Heart right ventricle (tissue), 16 donors: ENCODE measurements at regions not wholly inside any gene's neighbourhood (a gene's known extent, or its start where the extent isn't known, plus 50 kb on each side); places are given as distances from the start of the nearest gene placed in this dataset.

Experiments
- ATAC-seq, 8 donors: fragments of 200-7000 bp; cut with Tn5 transposase; one replicate each; pipeline ENCODE4 v1.9.1; 2020; ENCODE audit warnings: mild to moderate bottlenecking in 8 of 8, moderate library complexity in 8 of 8, moderate number of reproducible peaks in 1 of 8
- DNase-seq, 2 donors: peaks; one replicate each; pipeline ENCODE4 v3.0.0-alpha.2; 2020
- H3K27ac ChIP-seq, 10 donors: fragments of 200-600 bp; sonication (generic) in 2 of 10; one replicate each; pipeline versions ENCODE4 v1.5.0 to v1.8.0; 2020 to 2022; ENCODE audit warnings: mild to moderate bottlenecking in 3 of 10
- H3K27me3 ChIP-seq, 7 donors: fragments of 200-600 bp; one replicate each; pipeline ENCODE4 v1.8.0; 2021 to 2022; ENCODE audit warnings: mild to moderate bottlenecking in 2 of 7
- H3K36me3 ChIP-seq, 9 donors: fragments of 200-600 bp; sonication (generic) in 1 of 9; one replicate each; pipeline versions ENCODE4 v1.5.0 to v1.8.0; 2020 to 2022; ENCODE audit warnings: mild to moderate bottlenecking in 2 of 9
- H3K4me1 ChIP-seq, 9 donors: fragments of 200-600 bp; sonication (generic) in 1 of 9; one replicate each; pipeline versions ENCODE4 v1.5.0 to v1.8.0; 2020 to 2022; ENCODE audit warnings: mild to moderate bottlenecking in 4 of 9
- H3K4me3 ChIP-seq, 10 donors: fragments of 200-600 bp; sonication (generic) in 2 of 10; one replicate each; pipeline versions ENCODE4 v1.5.0 to v1.8.0; 2020 to 2022; ENCODE audit warnings: mild to moderate bottlenecking in 7 of 10, moderate library complexity in 2 of 10
- H3K9me3 ChIP-seq, 11 donors: fragments of 200-600 bp in 10 of 11; sonication (generic) in 2 of 11; one replicate each; pipeline versions ENCODE4 v1.5.0 to v1.8.0; 2013 to 2022; ENCODE audit warnings: mild to moderate bottlenecking in 2 of 11, control low read depth in 1 of 11, moderate library complexity in 1 of 11
- CTCF ChIP-seq, 9 donors: fragments of 200-600 bp; sonication (generic) in 2 of 9; IDR thresholded peaks; one replicate each; pipeline versions ENCODE4 v1.5.0 to v1.8.0; 2021 to 2022; ENCODE audit warnings: antibody characterized with exemption in 9 of 9, mild to moderate bottlenecking in 5 of 9, moderate library complexity in 1 of 9
- WGBS, 2 donors: extraction: QIAGEN DNeasy Blood & Tissue Kit; methylation state at CpG; one replicate each; pipeline ENCODE4 v1.1.7; 2013; ENCODE audit warnings: inconsistent platforms in 1 of 2; 5-methylcytosine and 5-hydroxymethylcytosine counted together
- intact Hi-C, 10 donors: fragments of 100-400 bp; cut with DNase I; formaldehyde crosslinking; loops; one replicate each; pipeline versions ENCODE4 v1.11.1 to v1.14.2; 2022
- donor health status: Arrhythmogenic right ventricular cardiomyopathy.
- donor health status: ischemic (EF 13 %, LVEDD 7.1; RV severe dilation, severe dysfunction).
- donor health status: healthy with polysubstance abuse.
- donor health status: DM: no; HTN: yes; CAD: no.
- donor health status: DM: no; HTN: no; CAD: no.
- donor health status: ischemic (EF 25% LVEDD 6.9; RV normal size, moderate dysfunction).
- donor health status: ischemic (EF 25% LVEDD 5.7; RV mildly dilated, moderate dysfunction).
- donor health status: healthy.
- donor health status: DM: yes; HTN: yes; CAD: no.
- donor health status: Ischemic cardiomyopathy.
- donor health status: ischemic (EF 35%, LVEDD 5.7; RV mildly dilated, moderate dysfunction).
- donor health status: nonischemic (EF 11% LVEDD 7.7; RV severe dilation, severe dysfunction).
- donor health status: DM: yes; HTN: yes; CAD: no.
- donor health status: PGD.
- donor health status: ischemic (EF 29% LVEDD 5.4; RV normal size, mild dysfunction).
- donor health status: nonischemic (EF 23%, LVEDD 6.1; RV moderate dilation, normal function).

GRCh38 chr11:97814325-97814959 lies 1206.3 kb upstream of the CNTN5 start:
- WGBS, 2 donors = 64 to 78% methylated on average over 4 of the region's 4 CpGs
- peak in 7 of 8 donors; percentile 17 to 86 (median 57) for ATAC-seq
- intact Hi-C loops = no loop called here

GRCh38 chr11:97815667-97816066 lies 1205.1 kb upstream of the CNTN5 start:
- no peaks in the 10 kb centered on the region for H3K36me3 ChIP-seq
- WGBS, 2 donors = 63 to 73% methylated on average over 1 of the region's 1 CpG
- no peak for DNase-seq
- H3K27me3 ChIP-seq = no peaks in the 10 kb centered on the region
- ATAC-seq = no peak
- no peak for TF ChIP-seq CTCF (IDR thresholded peaks at IDR 0.05)
- no peak overlapping the region for H3K27ac ChIP-seq
- H3K4me3 ChIP-seq = no peak overlapping the region
- intact Hi-C loops = no loop called here
- peaks cover 0 to 10% (median under 1%) of the 10 kb centered on the region in 11 donors for H3K9me3 ChIP-seq
- no peaks in the 10 kb centered on the region for H3K4me1 ChIP-seq

More at GRCh38 chr11:97814325-97814959, 1206.3 kb upstream of the CNTN5 start:
- TF ChIP-seq CTCF (IDR thresholded peaks at IDR 0.05) = no peak
- Histone ChIP-seq H3K9me3 (peaks cover 0 to 22% (median 12%) of the 10 kb centered on the region in 11 donors), H3K27me3 (no peaks in the 10 kb centered on the region), H3K4me3 (no peak overlapping the region), H3K27ac (peak overlapping the region in 1 of 10 donors; percentile 29), H3K4me1 (no peaks in the 10 kb centered on the region), H3K36me3 (no peaks in the 10 kb centered on the region)
- DNase-seq = peak in 1 of 2 donors; percentile 3

GRCh38 chr11:97832451-97832850 lies 1188.3 kb upstream of the CNTN5 start:
- WGBS, 2 donors = 68 to 71% methylated on average over 4 of the region's 4 CpGs
- ATAC-seq = no peak
- no peaks in the 10 kb centered on the region for H3K4me1 ChIP-seq
- H3K9me3 ChIP-seq = no peaks in the 10 kb centered on the region
- intact Hi-C loops = no loop called here
- H3K27me3 ChIP-seq = no peaks in the 10 kb centered on the region
- TF ChIP-seq CTCF (IDR thresholded peaks at IDR 0.05) = no peak
- no peak overlapping the region for H3K27ac ChIP-seq
- H3K36me3 ChIP-seq = no peaks in the 10 kb centered on the region
- no peak for DNase-seq
- H3K4me3 ChIP-seq = no peak overlapping the region

- H3K36me3 ChIP-seq = no peaks in the 10 kb centered on the region
- WGBS, 2 donors = 91 to 95% methylated on average over 2 of the region's 2 CpGs
- no peaks in the 10 kb centered on the region for H3K4me1 ChIP-seq
- ATAC-seq = no peak
- no peaks in the 10 kb centered on the region for H3K27me3 ChIP-seq
- TF ChIP-seq CTCF (IDR thresholded peaks at IDR 0.05) = no peak
- no peak overlapping the region for H3K27ac ChIP-seq
- no peak for DNase-seq
- no peaks in the 10 kb centered on the region for H3K9me3 ChIP-seq
- intact Hi-C loops = no loop called here
- H3K4me3 ChIP-seq = no peak overlapping the region
Observed at GRCh38 chr11:97833412-97833811, 1187.3 kb upstream of the CNTN5 start.
